Ovary (tissue), 7 donors: ENCODE measurements at regions not wholly inside any gene's neighbourhood (a gene's known extent, or its start where the extent isn't known, plus 50 kb on each side); places are given as distances from the start of the nearest gene placed in this dataset.

Source experiments
- DNase-seq, 5 donors: peaks; one replicate each; pipeline ENCODE4 v3.0.0-alpha.2; 2019 to 2020
- H3K27ac ChIP-seq, 2 donors: fragments of 200-600 bp; one replicate each; pipeline versions ENCODE4 v1.5.1 to v1.8.0; 2019 to 2022
- H3K27me3 ChIP-seq: fragments of 200-600 bp; one replicate; pipeline ENCODE4 v1.8.0; 2022
- H3K36me3 ChIP-seq: fragments of 200-600 bp; sonication (generic); one replicate; pipeline ENCODE4 v1.5.1; 2019
- H3K4me1 ChIP-seq: one replicate; pipeline ENCODE4 v1.8.1; 2013; ENCODE audit warnings: mild to moderate bottlenecking, moderate library complexity; ENCODE audit not compliant: insufficient read depth
- H3K4me3 ChIP-seq: fragments of 200-600 bp; sonication (generic); one replicate; pipeline ENCODE4 v1.5.1; 2017
- H3K9me3 ChIP-seq, 2 donors: fragments of 200-600 bp in 1 of 2; sonication (generic) in 1 of 2; one replicate each; pipeline versions ENCODE4 v1.5.1 to v1.8.1; 2013 to 2019; ENCODE audit warnings: mild to moderate bottlenecking in 1 of 2, moderate library complexity in 1 of 2
- CTCF ChIP-seq, 3 donors: fragments of 450-650 bp in 2 of 3; fragments of 200-600 bp in 1 of 3; IDR thresholded peaks; one replicate each; pipeline versions ENCODE4 v1.5.1 to v1.8.0; 2016 to 2022; ENCODE audit warnings: antibody characterized with exemption in 3 of 3, mild to moderate bottlenecking in 1 of 3
- EP300 ChIP-seq: sonication (generic); formaldehyde crosslinking; IDR thresholded peaks from one replicate; pipeline ENCODE4 v1.6.1; 2017; ENCODE audit warnings: antibody characterized with exemption
- POLR2A ChIP-seq: fragments of 450-650 bp; IDR thresholded peaks from one replicate; pipeline ENCODE4 v1.6.1; 2017; ENCODE audit warnings: antibody characterized with exemption, mild to moderate bottlenecking, moderate library complexity
- WGBS, 3 donors: extraction: QIAGEN DNeasy Blood & Tissue Kit in 1 of 3; methylation state at CpG; one replicate each; pipeline versions ENCODE4 v1.1.5 to v1.1.7; 2013 to 2017; 5-methylcytosine and 5-hydroxymethylcytosine counted together
- intact Hi-C, 4 donors: fragments of 100-400 bp; cut with DNase I; formaldehyde crosslinking; loops; one replicate each; pipeline versions ENCODE4 v1.11.0 to v1.15.1; 2022 to 2023
- donor health status: DM: no; HTN: no; CAD: no; lungs with moderate emphysema.
- donor health status: DM: no; HTN: no; CAD: no.
- donor health status: Bipolar disorder and iron deficiency.
- donor health status: DM: no; HTN: no; CAD: no.
- donor health status: DM: yes; HTN: yes; CAD: no.

GRCh38 chr11:15688351-15688792, 573.6 kb downstream of the INSC start:
- Histone ChIP-seq H3K9me3 (no peaks in the 10 kb centered on the region), H3K36me3 (no peaks in the 10 kb centered on the region), H3K4me3 (no peak overlapping the region), H3K4me1 (no peaks in the 10 kb centered on the region), H3K27ac (no peak overlapping the region), H3K27me3 (no peaks in the 10 kb centered on the region)
- intact Hi-C loops: no loop called here
- 43 to 54% (median 48%) methylated on average over 4 of the region's 4 CpGs for WGBS, 3 donors
- TF ChIP-seq EP300: no peak
- no peak for TF ChIP-seq CTCF (IDR thresholded peaks at IDR 0.05)
- no peak for TF ChIP-seq POLR2A
- DNase-seq: no peak

DNA sequence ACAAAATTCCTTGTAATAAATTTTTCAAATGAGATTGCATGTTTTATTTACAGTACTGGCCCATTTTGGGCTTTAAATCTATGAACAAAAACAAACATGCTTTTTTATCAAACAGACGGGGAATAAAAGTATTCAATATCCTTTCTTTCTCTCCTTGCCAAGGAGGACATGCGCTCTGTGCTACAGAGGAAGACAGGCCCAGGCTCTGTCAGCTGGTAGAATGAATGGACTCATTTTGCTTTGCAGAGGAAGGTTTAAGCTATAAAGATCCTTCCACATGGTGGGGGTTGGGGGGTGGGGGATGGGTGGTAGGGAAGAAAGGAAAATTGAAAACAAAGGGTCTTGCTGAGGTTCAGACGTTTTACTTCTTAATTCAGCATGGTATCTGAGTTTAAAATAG, 575.6 kb downstream of the INSC start:
- Histone ChIP-seq H3K9me3 (no peaks in the 10 kb centered on the region), H3K36me3 (no peaks in the 10 kb centered on the region), H3K27ac (no peak overlapping the region), H3K4me3 (no peak overlapping the region), H3K27me3 (no peaks in the 10 kb centered on the region), H3K4me1 (no peaks in the 10 kb centered on the region)
- 32 to 41% (median 41%) methylated on average over 3 of the region's 3 CpGs for WGBS, 3 donors
- no peak for TF ChIP-seq CTCF (IDR thresholded peaks at IDR 0.05)
- TF ChIP-seq EP300: no peak
- no peak for TF ChIP-seq POLR2A
- intact Hi-C loops: no loop called here
- no peak for DNase-seq

DNA sequence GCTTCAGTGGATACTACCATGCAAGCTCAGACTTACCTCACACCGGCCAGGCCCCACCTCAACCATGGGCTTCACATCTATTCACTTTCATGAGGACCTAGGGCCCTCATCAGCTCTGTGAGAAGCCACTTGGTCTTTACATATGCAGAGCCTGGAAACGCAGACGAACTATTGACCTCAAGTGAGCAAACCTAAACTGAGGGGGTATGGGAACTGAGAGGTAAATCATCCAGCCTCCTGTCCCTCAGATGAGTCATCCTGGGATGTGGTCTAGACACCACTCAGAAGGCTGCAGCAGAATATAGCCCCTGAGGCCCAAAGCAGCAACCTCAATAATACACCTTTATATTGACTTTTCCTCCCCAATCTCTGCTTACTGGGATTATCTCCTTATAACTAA, 578.0 kb downstream of the INSC start:
- Histone ChIP-seq H3K4me3 (no peak overlapping the region), H3K27ac (no peak overlapping the region), H3K4me1 (no peaks in the 10 kb centered on the region), H3K27me3 (no peaks in the 10 kb centered on the region), H3K36me3 (no peaks in the 10 kb centered on the region), H3K9me3 (no peaks in the 10 kb centered on the region)
- no peak for DNase-seq
- intact Hi-C loops: no loop called here
- WGBS, 3 donors: 91 to 96% (median 94%) methylated on average over 3 of the region's 3 CpGs
- no peak for TF ChIP-seq EP300
- no peak for TF ChIP-seq CTCF (IDR thresholded peaks at IDR 0.05)
- TF ChIP-seq POLR2A: no peak

DNA sequence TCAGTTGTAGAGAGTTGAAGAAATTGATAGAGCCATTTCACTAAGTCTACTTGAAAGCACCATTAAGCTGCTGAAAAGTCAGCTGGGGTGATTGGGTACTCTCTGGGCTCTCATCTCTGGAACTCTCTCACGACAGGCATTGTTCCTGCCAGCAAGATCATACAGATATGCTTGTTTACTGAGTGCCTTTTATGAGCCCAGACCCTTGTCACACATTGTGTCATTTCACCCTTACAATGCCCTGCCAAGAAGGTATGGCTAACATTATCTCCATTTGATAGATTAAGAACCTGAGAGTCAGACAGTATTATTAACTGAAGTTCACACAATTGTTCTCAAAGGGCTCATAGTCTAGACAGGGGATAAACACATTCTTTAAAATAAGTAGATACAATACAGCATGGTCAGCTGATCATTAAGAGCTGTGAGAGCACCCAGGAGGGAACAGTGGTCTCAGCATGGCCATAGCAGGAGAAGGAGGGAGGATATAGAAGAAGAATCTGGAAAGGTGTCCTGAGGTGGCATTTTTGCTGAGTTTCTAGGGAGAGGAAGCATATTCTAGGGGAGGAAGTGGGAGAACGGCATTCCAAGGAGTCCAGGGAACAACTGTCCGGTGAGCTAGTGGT, 580.5 kb downstream of the INSC start:
- no peak overlapping the region for H3K4me3 ChIP-seq
- no peak for DNase-seq
- H3K27ac ChIP-seq: no peak overlapping the region
- WGBS, 3 donors: 85 to 86% (median 85%) methylated on average over 3 of the region's 3 CpGs
- H3K27me3 ChIP-seq: no peaks in the 10 kb centered on the region
- TF ChIP-seq CTCF (IDR thresholded peaks at IDR 0.05) (no peak), POLR2A (no peak), EP300 (no peak)
- no peaks in the 10 kb centered on the region for H3K9me3 ChIP-seq
- H3K4me1 ChIP-seq: no peaks in the 10 kb centered on the region
- intact Hi-C loops: no loop called here
- H3K36me3 ChIP-seq: no peaks in the 10 kb centered on the region
